ENCODE measurements at regions not wholly inside any gene's neighbourhood (a gene's known extent, or its start where the extent isn't known, plus 50 kb on each side); places are given as distances from the start of the nearest gene placed in this dataset.

DNA sequence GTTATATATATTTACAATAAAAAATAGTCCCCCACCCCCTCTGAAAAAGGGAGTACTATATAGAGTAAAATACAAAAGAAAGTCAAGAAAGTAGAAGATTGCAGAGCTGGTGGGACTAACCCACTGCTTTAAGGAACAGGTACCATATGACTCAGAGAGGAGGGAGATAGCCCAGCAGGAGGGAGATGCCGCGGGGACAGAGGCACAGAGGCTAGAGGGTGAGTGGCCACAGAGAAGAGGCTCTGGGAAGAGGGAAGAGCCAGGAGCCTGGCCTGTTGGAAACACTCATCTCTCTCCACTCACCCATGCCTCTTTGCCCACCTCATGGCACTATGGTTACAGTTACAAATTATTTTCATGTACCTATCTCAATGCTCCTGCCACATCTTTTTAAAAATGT lies 53.6 kb upstream of the LYVE1 start:
- TF ChIP-seq CTCF (IDR thresholded peaks at IDR 0.05) = no peak
- TF ChIP-seq POLR2A (IDR thresholded peaks at IDR 0.05) = no peak
